IMR-90 (cell line): ENCODE measurements at regions not wholly inside any gene's neighbourhood (a gene's known extent, or its start where the extent isn't known, plus 50 kb on each side); places are given as distances from the start of the nearest gene placed in this dataset.

Source experiments
- POLR2A ChIP-seq: IDR thresholded peaks from 2 replicates; pipeline ENCODE4 v1.6.1; 2012; ENCODE audit warnings: mild to moderate bottlenecking, low read depth, low read length
- RAD21 ChIP-seq: IDR thresholded peaks from 2 replicates; pipeline ENCODE4 v1.6.1; 2012; ENCODE audit warnings: low read length, improper control_type of control experiment

DNA sequence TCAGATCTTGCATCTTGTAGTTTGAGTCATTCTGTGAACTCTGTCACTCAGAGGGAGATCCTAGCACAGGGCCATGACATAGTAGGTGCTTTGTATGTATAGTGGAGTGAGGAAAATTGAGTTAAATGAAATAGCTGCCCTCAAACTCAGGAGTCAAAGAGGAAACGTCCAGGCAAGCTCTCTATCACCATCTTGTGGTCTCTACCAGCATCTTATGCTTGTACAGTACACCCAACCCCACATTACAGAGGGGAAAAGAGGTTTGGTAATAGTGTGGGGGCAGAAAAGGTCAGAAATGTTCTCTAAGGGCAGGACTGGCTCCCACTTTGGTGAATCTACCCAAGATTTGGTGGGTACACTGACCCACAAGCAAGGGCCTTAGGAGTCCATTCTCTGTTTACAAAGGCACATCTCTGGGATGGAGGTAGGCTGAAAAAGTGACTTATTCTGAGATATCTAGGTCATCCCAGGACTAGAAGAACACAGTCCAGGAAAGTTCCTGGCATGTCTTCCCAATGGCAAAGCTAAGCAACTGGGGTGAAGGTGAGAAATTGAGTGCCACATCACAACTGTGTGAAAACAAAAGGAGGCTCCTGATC, 131.8 kb downstream of the OR13H1 start:
- TF ChIP-seq RAD21 = no peak
- TF ChIP-seq POLR2A = no peak
